GM23338 (cell line): ENCODE measurements at regions not wholly inside any gene's neighbourhood (a gene's known extent, or its start where the extent isn't known, plus 50 kb on each side); places are given as distances from the start of the nearest gene placed in this dataset.

Experiments
- ATAC-seq: fragments of 200-7000 bp; cut with Tn5 transposase; 3 replicates; pipeline ENCODE4 v1.9.1; 2020
- DNase-seq: peaks from one replicate; pipeline ENCODE4 v3.0.0-alpha.2; 2015; ENCODE audit warnings: low spot score
- H2AFZ ChIP-seq: fragments of 200-600 bp; sonication (generic); 2 replicates; pipeline ENCODE4 v1.8.0; 2016; ENCODE audit warnings: antibody characterized with exemption, mild to moderate bottlenecking, moderate library complexity
- H3F3A ChIP-seq: fragments of 200-600 bp; sonication (generic); replicated peaks from 2 replicates; pipeline ENCODE4 v1.8.0; 2017; ENCODE audit warnings: antibody characterized with exemption, mixed run types, low read depth
- H3K27ac ChIP-seq: fragments of 200-600 bp; sonication (generic); 2 replicates; pipeline ENCODE4 v1.6.1; 2016; ENCODE audit warnings: low read depth
- H3K27me3 ChIP-seq: fragments of 200-600 bp; sonication (generic); 2 replicates; pipeline ENCODE4 v1.8.0; 2016; ENCODE audit warnings: mild to moderate bottlenecking, mixed run types, moderate library complexity; ENCODE audit not compliant: insufficient read depth
- H3K36me3 ChIP-seq: fragments of 200-600 bp; sonication (generic); 2 replicates; pipeline ENCODE4 v1.8.0; 2016; ENCODE audit warnings: mild to moderate bottlenecking; ENCODE audit not compliant: insufficient read depth
- H3K4me1 ChIP-seq: fragments of 200-600 bp; sonication (generic); 2 replicates; pipeline ENCODE4 v1.8.0; 2016; ENCODE audit warnings: mild to moderate bottlenecking, moderate library complexity; ENCODE audit not compliant: insufficient read depth
- H3K4me2 ChIP-seq: fragments of 200-600 bp; sonication (generic); 2 replicates; pipeline ENCODE4 v1.7.1; 2017; ENCODE audit warnings: mixed run types
- H3K4me3 ChIP-seq: fragments of 200-600 bp; sonication (generic); 2 replicates; pipeline ENCODE4 v1.6.1; 2016; ENCODE audit warnings: mixed run types
- H3K79me2 ChIP-seq: fragments of 200-600 bp; sonication (generic); replicated peaks from 2 replicates; pipeline ENCODE4 v1.8.0; 2017; ENCODE audit warnings: mild to moderate bottlenecking; ENCODE audit not compliant: insufficient read depth
- H3K9me2 ChIP-seq: fragments of 200-600 bp; sonication (generic); 2 replicates; pipeline ENCODE4 v1.8.0; 2017; ENCODE audit not compliant: insufficient read depth
- H4K20me1 ChIP-seq: fragments of 200-600 bp; sonication (generic); replicated peaks from 2 replicates; pipeline ENCODE4 v1.8.0; 2017; ENCODE audit warnings: mild to moderate bottlenecking; ENCODE audit not compliant: insufficient read depth
- H3K27ac Mint-ChIP-seq: 2 replicates; pipeline ENCODE4 v1.8.0; 2020; ENCODE audit warnings: inconsistent platforms, mild to moderate bottlenecking, moderate library complexity, mixed read lengths
- H3K27me3 Mint-ChIP-seq: 3 replicates; pipeline ENCODE4 v1.8.0; 2022; ENCODE audit warnings: low read depth, mild to moderate bottlenecking, moderate library complexity, mixed read lengths, inconsistent platforms; ENCODE audit not compliant: insufficient read depth, poor library complexity
- H3K36me3 Mint-ChIP-seq: 3 replicates; pipeline ENCODE4 v1.8.0; 2021; ENCODE audit warnings: low read depth, mild to moderate bottlenecking, inconsistent platforms, moderate library complexity, mixed read lengths
- H3K4me1 Mint-ChIP-seq: 3 replicates; pipeline ENCODE4 v1.8.0; 2020; ENCODE audit warnings: mild to moderate bottlenecking, inconsistent platforms, mixed read lengths
- H3K4me3 Mint-ChIP-seq: 3 replicates; pipeline ENCODE4 v1.8.0; 2021; ENCODE audit warnings: moderate library complexity, mild to moderate bottlenecking, inconsistent platforms, mixed read lengths
- H3K9me3 Mint-ChIP-seq: 3 replicates; pipeline ENCODE4 v1.8.0; 2020; ENCODE audit warnings: moderate library complexity, mild to moderate bottlenecking, inconsistent platforms, mixed read lengths
- CREB1 ChIP-seq: fragments of 250-450 bp; sonication (Bioruptor Pico); IDR thresholded peaks from 2 replicates; pipeline ENCODE4 v1.5.0; 2020; ENCODE audit warnings: low read depth, mild to moderate bottlenecking, moderate library complexity
- EZH2 ChIP-seq: fragments of 200-600 bp; sonication (generic); IDR thresholded peaks from one replicate; pipeline ENCODE4 v1.8.0; 2017; ENCODE audit warnings: antibody characterized with exemption, mild to moderate bottlenecking, low read depth; ENCODE audit not compliant: unreplicated experiment
- NANOG ChIP-seq: IDR thresholded peaks from 2 replicates; pipeline ENCODE4 v1.6.1; 2016; ENCODE audit warnings: antibody characterized with exemption, borderline replicate concordance
- POLR2AphosphoS5 ChIP-seq: IDR thresholded peaks from 2 replicates; pipeline ENCODE4 v1.6.1; 2016; ENCODE audit warnings: antibody characterized with exemption, low read depth
- STAT1 ChIP-seq: IDR thresholded peaks from one replicate; pipeline ENCODE4 v1.6.1; 2016; ENCODE audit warnings: antibody characterized with exemption; ENCODE audit not compliant: unreplicated experiment
- ZNF331 ChIP-seq: fragments of 250-450 bp; sonication (Bioruptor Pico); IDR thresholded peaks from 2 replicates; pipeline ENCODE4 v1.5.0; 2020; ENCODE audit warnings: low read depth, mild to moderate bottlenecking, moderate library complexity
- TF ChIP-seq, protein P1 (sequence below): IDR thresholded peaks from 2 replicates; pipeline ENCODE4 v1.6.1; 2016; ENCODE audit warnings: antibody characterized with exemption
- TF ChIP-seq, protein P2 (sequence below), 2 experiments: fragments of 200-600 bp in 1 of 2; sonication (generic) in 1 of 2; conservative IDR thresholded peaks; 2 replicates each; pipeline versions ENCODE4 v1.5.1 to v1.6.1; 2016 to 2017; ENCODE audit warnings: antibody characterized with exemption in 2 of 2, low read depth in 2 of 2, mild to moderate bottlenecking in 2 of 2, moderate library complexity in 1 of 2
- TF ChIP-seq, protein P3 (sequence below): IDR thresholded peaks from one replicate; pipeline ENCODE4 v1.6.1; 2018; ENCODE audit warnings: antibody characterized with exemption; ENCODE audit not compliant: unreplicated experiment

DNA sequence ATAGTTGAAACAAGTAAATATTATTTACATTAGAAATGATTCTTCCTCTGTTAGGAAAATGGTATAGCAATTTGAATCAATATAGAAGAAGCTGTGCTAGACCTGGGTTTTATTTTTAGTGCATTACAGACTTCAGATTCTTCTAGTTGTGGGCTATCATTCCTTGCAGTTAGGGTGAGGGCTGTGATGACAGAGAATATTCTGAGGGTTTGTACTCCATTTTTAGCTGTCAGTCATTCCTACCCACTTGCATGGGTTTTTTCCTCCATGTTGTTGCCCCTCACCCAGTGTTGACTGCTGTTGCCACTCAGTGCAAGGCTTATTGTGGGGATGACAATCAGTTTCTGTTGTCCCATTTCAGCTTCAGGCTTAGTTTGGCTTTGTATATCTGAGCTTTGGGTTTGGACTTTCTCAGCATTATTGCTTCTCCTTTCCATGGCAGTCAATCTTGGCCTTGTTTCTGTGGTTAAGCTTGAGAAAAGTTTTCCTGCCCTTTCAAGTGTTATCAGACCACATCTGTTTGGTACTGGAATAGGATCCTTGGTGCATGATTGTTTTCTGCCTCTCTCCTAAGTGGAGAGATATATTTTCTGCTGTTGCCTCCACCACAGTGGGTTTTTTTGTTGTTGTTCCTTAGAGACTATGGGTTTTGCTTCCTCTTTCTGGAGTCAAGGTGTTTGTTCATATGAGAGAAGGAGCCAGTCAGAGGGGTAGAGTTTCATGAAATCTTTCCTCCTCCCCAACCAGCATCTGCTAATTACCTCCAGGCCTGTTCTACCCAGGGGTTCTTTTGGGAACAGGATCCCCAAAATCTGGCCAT lies 312.7 kb upstream of the CWC22 start:
- H3K36me3 Mint-ChIP-seq, result peaks cover 11% of the 10 kb centered on the region
- H3K4me2 ChIP-seq, result no peak overlapping the region
- H3K4me3 Mint-ChIP-seq, result no peak overlapping the region
- H4K20me1 ChIP-seq, result no peaks in the 10 kb centered on the region
- TF ChIP-seq, protein P1, sequence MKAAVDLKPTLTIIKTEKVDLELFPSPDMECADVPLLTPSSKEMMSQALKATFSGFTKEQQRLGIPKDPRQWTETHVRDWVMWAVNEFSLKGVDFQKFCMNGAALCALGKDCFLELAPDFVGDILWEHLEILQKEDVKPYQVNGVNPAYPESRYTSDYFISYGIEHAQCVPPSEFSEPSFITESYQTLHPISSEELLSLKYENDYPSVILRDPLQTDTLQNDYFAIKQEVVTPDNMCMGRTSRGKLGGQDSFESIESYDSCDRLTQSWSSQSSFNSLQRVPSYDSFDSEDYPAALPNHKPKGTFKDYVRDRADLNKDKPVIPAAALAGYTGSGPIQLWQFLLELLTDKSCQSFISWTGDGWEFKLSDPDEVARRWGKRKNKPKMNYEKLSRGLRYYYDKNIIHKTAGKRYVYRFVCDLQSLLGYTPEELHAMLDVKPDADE, result no peak
- TF ChIP-seq NANOG, result no peak
- no peaks in the 10 kb centered on the region for H3F3A ChIP-seq
- no peaks in the 10 kb centered on the region for H3K79me2 ChIP-seq
- no peak overlapping the region for H3K27ac Mint-ChIP-seq
- no peak overlapping the region for H3K4me3 ChIP-seq
- H3K27me3 ChIP-seq, result no peaks in the 10 kb centered on the region
- H3K4me1 Mint-ChIP-seq, result no peaks in the 10 kb centered on the region; the same call in 2 of the 3 replicates
- no peaks in the 10 kb centered on the region for H3K4me1 ChIP-seq
- DNase-seq, result no peak
- H3K27me3 Mint-ChIP-seq, result peaks cover 2% of the 10 kb centered on the region
- H3K9me3 Mint-ChIP-seq, result peaks cover 17% of the 10 kb centered on the region
- H3K27ac ChIP-seq, result no peak overlapping the region
- ATAC-seq, result no peak
- peaks cover 13% of the 10 kb centered on the region for H3K9me2 ChIP-seq
- peaks cover 6% of the 10 kb centered on the region; the same call in 1 of the 2 replicates for H3K36me3 ChIP-seq
- no peak overlapping the region for H2AFZ ChIP-seq

DNA sequence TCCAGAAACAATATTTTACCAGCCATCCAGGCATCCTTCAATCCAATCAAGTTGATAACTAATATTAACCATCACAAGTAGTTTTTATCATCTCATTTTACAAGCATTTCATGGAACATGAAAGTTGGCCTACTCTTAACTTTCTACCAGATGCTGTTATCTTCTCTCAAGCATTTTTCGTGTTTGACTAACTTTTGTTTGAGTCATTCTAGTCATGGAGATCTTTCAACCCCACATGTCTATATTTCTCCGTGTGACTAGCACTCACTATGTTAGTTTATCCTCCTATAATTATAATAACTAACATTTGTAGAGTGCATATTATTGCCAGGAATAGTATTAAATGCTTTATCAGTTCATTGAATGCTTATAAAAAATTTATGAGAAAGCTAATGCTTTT lies 307.0 kb upstream of the CWC22 start:
- Histone ChIP-seq H3K4me1 (no peaks in the 10 kb centered on the region), H3K79me2 (no peaks in the 10 kb centered on the region), H3F3A (no peaks in the 10 kb centered on the region), H3K4me3 (no peak overlapping the region), H3K9me2 (peaks cover 10% of the 10 kb centered on the region), H2AFZ (no peak overlapping the region), H3K4me2 (no peak overlapping the region), H4K20me1 (no peaks in the 10 kb centered on the region), H3K27me3 (no peaks in the 10 kb centered on the region), H3K27ac (no peak overlapping the region), H3K36me3 (no peaks in the 10 kb centered on the region)
- no peak for DNase-seq
- ATAC-seq, result no peak
- Mint-ChIP-seq H3K4me1 (peaks cover 5% of the 10 kb centered on the region; the same call in 2 of the 3 replicates), H3K27me3 (no peaks in the 10 kb centered on the region), H3K27ac (no peak overlapping the region), H3K36me3 (no peaks in the 10 kb centered on the region; the same call in 2 of the 3 replicates), H3K4me3 (no peak overlapping the region), H3K9me3 (peaks cover 4% of the 10 kb centered on the region; the same call in 1 of the 3 replicates)
- TF ChIP-seq EZH2 (no peak), STAT1 (no peak), NANOG (no peak), POLR2AphosphoS5 (no peak), CREB1 (CRISPR knock-in tag) (no peak), ZNF331 (CRISPR knock-in tag) (no peak)
- TF ChIP-seq, protein P1, result no peak
- TF ChIP-seq, protein P2, sequence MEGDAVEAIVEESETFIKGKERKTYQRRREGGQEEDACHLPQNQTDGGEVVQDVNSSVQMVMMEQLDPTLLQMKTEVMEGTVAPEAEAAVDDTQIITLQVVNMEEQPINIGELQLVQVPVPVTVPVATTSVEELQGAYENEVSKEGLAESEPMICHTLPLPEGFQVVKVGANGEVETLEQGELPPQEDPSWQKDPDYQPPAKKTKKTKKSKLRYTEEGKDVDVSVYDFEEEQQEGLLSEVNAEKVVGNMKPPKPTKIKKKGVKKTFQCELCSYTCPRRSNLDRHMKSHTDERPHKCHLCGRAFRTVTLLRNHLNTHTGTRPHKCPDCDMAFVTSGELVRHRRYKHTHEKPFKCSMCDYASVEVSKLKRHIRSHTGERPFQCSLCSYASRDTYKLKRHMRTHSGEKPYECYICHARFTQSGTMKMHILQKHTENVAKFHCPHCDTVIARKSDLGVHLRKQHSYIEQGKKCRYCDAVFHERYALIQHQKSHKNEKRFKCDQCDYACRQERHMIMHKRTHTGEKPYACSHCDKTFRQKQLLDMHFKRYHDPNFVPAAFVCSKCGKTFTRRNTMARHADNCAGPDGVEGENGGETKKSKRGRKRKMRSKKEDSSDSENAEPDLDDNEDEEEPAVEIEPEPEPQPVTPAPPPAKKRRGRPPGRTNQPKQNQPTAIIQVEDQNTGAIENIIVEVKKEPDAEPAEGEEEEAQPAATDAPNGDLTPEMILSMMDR (conservative IDR thresholded peaks at IDR 0.05; ENCODE audit: low read depth in 2 of 2), result no peak
- TF ChIP-seq, protein P3, sequence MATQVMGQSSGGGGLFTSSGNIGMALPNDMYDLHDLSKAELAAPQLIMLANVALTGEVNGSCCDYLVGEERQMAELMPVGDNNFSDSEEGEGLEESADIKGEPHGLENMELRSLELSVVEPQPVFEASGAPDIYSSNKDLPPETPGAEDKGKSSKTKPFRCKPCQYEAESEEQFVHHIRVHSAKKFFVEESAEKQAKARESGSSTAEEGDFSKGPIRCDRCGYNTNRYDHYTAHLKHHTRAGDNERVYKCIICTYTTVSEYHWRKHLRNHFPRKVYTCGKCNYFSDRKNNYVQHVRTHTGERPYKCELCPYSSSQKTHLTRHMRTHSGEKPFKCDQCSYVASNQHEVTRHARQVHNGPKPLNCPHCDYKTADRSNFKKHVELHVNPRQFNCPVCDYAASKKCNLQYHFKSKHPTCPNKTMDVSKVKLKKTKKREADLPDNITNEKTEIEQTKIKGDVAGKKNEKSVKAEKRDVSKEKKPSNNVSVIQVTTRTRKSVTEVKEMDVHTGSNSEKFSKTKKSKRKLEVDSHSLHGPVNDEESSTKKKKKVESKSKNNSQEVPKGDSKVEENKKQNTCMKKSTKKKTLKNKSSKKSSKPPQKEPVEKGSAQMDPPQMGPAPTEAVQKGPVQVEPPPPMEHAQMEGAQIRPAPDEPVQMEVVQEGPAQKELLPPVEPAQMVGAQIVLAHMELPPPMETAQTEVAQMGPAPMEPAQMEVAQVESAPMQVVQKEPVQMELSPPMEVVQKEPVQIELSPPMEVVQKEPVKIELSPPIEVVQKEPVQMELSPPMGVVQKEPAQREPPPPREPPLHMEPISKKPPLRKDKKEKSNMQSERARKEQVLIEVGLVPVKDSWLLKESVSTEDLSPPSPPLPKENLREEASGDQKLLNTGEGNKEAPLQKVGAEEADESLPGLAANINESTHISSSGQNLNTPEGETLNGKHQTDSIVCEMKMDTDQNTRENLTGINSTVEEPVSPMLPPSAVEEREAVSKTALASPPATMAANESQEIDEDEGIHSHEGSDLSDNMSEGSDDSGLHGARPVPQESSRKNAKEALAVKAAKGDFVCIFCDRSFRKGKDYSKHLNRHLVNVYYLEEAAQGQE, result no peak
